NB4 (cell line): ENCODE measurements at regions not wholly inside any gene's neighbourhood (a gene's known extent, or its start where the extent isn't known, plus 50 kb on each side); places are given as distances from the start of the nearest gene placed in this dataset.

ENCODE experiments used
- MYC ChIP-seq: IDR thresholded peaks from 2 replicates; pipeline ENCODE4 v1.6.1; 2011; ENCODE audit warnings: low read depth, low read length
- POLR2A ChIP-seq: IDR thresholded peaks from 2 replicates; pipeline ENCODE4 v1.6.1; 2011; ENCODE audit warnings: mild to moderate bottlenecking; ENCODE audit not compliant: insufficient read length; ENCODE audit errors: extremely low read depth
- TF ChIP-seq, protein P1 (sequence below): IDR thresholded peaks from 2 replicates; pipeline ENCODE4 v1.6.1; 2011; ENCODE audit warnings: low read depth, low read length
- TF ChIP-seq, protein P2 (sequence below): IDR thresholded peaks from one replicate; pipeline ENCODE4 v1.5.1; 2012; ENCODE audit warnings: low read depth, low read length

DNA sequence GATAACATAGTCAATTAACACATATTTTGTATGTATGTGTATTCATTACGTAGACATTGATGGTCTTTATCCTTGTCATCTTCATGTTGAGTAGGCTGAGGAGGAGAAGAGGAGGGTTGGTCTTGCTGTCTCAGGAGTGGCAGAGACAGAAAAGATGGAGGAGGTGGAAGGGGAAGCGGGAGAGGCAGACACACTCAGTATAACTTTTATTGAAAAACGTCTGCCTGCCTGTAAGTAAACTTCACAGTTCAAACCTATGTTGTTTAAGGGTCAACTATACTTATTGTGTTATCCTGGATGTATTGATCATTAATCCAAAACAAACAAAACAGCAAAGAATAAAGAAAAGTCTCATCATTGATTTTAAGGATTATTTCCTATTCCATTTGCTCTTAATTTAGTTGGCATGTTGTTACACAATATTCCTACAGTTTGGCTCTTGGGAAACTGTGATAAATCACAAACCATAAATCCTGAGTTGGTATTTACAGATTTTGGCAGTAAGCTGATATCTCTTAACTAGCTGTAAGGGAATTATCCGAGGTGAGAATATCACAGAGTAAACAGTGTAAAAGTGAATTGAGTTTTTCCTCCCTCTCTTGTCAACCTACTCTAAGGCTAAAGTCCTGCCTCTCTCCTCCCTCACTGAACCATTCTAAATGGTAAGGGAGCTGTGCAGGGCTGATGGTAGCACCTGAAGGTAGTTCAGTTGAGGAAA lies 487.2 kb downstream of the SPATA31D1 start:
- no peak for TF ChIP-seq POLR2A
- TF ChIP-seq, protein P1, sequence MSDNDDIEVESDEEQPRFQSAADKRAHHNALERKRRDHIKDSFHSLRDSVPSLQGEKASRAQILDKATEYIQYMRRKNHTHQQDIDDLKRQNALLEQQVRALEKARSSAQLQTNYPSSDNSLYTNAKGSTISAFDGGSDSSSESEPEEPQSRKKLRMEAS, result no peak
- TF ChIP-seq, protein P2, sequence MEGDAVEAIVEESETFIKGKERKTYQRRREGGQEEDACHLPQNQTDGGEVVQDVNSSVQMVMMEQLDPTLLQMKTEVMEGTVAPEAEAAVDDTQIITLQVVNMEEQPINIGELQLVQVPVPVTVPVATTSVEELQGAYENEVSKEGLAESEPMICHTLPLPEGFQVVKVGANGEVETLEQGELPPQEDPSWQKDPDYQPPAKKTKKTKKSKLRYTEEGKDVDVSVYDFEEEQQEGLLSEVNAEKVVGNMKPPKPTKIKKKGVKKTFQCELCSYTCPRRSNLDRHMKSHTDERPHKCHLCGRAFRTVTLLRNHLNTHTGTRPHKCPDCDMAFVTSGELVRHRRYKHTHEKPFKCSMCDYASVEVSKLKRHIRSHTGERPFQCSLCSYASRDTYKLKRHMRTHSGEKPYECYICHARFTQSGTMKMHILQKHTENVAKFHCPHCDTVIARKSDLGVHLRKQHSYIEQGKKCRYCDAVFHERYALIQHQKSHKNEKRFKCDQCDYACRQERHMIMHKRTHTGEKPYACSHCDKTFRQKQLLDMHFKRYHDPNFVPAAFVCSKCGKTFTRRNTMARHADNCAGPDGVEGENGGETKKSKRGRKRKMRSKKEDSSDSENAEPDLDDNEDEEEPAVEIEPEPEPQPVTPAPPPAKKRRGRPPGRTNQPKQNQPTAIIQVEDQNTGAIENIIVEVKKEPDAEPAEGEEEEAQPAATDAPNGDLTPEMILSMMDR, result no peak
- TF ChIP-seq MYC, result no peak
